GM23248 (cell line): ENCODE measurements at regions not wholly inside any gene's neighbourhood (a gene's known extent, or its start where the extent isn't known, plus 50 kb on each side); places are given as distances from the start of the nearest gene placed in this dataset.

Source experiments
- EZH2 ChIP-seq: fragments of 200-600 bp; sonication (generic); IDR thresholded peaks from 2 replicates; pipeline ENCODE4 v1.6.1; 2018; ENCODE audit warnings: antibody characterized with exemption, mild to moderate bottlenecking; ENCODE audit not compliant: insufficient read depth, poor library complexity, severe bottlenecking
- EZH2phosphoT487 ChIP-seq: fragments of 200-600 bp; sonication (generic); IDR thresholded peaks from 2 replicates; pipeline ENCODE4 v1.6.1; 2018; ENCODE audit warnings: antibody characterized with exemption, moderate library complexity, mild to moderate bottlenecking, low read depth; ENCODE audit not compliant: insufficient read depth

- TF ChIP-seq EZH2 (no peak), EZH2phosphoT487 (no peak)
Measured at GRCh38 chr4:24188459-24188858, 298.6 kb upstream of the PPARGC1A start.
